Retinal pigment epithelial cell (primary cell): ENCODE measurements at regions not wholly inside any gene's neighbourhood (a gene's known extent, or its start where the extent isn't known, plus 50 kb on each side); places are given as distances from the start of the nearest gene placed in this dataset.
"Not testable (repeated sequence)": the region's sequence is repeated elsewhere in the genome, so short reads cannot be mapped to it uniquely, and the experiment has no call there.

ENCODE experiments used
- DNase-seq: peaks from one replicate; pipeline ENCODE4 v3.0.0-alpha.2; 2010; ENCODE audit warnings: low read depth
- H3K4me3 ChIP-seq: 2 replicates; pipeline ENCODE4 v1.5.1; 2011; ENCODE audit warnings: mild to moderate bottlenecking, low read length, control low read depth, moderate library complexity
- TF ChIP-seq, protein P1 (sequence below): conservative IDR thresholded peaks from 2 replicates; pipeline ENCODE4 v1.5.1; 2011; ENCODE audit warnings: low read depth, low read length, control low read depth, inconsistent platforms

GRCh38 chr1:5730272-5731109 is 261.7 kb downstream of the NPHP4 start:
- H3K4me3 ChIP-seq: no peak overlapping the region
- no peak for DNase-seq
- TF ChIP-seq, protein P1, sequence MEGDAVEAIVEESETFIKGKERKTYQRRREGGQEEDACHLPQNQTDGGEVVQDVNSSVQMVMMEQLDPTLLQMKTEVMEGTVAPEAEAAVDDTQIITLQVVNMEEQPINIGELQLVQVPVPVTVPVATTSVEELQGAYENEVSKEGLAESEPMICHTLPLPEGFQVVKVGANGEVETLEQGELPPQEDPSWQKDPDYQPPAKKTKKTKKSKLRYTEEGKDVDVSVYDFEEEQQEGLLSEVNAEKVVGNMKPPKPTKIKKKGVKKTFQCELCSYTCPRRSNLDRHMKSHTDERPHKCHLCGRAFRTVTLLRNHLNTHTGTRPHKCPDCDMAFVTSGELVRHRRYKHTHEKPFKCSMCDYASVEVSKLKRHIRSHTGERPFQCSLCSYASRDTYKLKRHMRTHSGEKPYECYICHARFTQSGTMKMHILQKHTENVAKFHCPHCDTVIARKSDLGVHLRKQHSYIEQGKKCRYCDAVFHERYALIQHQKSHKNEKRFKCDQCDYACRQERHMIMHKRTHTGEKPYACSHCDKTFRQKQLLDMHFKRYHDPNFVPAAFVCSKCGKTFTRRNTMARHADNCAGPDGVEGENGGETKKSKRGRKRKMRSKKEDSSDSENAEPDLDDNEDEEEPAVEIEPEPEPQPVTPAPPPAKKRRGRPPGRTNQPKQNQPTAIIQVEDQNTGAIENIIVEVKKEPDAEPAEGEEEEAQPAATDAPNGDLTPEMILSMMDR: no peak

GRCh38 chr1:5729636-5730145 is 262.5 kb downstream of the NPHP4 start:
- no peak for DNase-seq
- H3K4me3 ChIP-seq: no peak overlapping the region
- TF ChIP-seq, protein P1: no peak

DNA sequence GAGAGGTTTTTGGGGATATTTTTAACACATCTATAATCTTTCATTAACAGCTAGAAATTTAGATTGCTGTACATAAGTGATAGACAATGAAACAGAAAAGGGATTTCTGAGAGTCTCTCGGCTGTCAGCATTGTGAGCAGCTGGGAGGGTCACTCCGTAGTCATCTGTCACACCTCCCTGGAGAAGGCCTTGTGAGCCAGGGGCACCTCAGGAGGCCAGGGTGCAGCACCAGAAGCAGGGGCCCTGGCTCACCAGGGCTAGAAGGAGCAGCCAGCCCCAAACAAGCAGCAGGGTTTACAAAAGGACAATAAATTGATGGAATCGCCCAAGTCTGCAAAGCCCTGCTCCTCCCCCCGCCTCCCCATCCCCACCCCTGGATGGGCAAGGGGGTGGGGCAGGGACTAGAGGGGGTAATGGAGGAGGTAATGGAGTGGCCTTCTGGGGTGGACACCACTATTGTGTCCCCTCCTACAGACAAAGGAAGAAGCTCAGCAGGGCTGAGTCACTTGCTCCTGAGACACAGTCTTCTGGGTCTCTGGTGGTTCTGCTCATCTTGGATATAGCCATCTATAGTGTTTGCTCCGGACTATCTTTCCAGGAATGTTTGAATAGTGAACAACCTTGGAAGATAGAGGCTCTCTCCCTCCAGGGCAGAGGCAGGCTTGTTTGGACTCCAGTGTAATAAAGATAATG is 263.4 kb downstream of the NPHP4 start:
- no peak overlapping the region for H3K4me3 ChIP-seq
- DNase-seq: no peak
- TF ChIP-seq, protein P1: no peak

DNA sequence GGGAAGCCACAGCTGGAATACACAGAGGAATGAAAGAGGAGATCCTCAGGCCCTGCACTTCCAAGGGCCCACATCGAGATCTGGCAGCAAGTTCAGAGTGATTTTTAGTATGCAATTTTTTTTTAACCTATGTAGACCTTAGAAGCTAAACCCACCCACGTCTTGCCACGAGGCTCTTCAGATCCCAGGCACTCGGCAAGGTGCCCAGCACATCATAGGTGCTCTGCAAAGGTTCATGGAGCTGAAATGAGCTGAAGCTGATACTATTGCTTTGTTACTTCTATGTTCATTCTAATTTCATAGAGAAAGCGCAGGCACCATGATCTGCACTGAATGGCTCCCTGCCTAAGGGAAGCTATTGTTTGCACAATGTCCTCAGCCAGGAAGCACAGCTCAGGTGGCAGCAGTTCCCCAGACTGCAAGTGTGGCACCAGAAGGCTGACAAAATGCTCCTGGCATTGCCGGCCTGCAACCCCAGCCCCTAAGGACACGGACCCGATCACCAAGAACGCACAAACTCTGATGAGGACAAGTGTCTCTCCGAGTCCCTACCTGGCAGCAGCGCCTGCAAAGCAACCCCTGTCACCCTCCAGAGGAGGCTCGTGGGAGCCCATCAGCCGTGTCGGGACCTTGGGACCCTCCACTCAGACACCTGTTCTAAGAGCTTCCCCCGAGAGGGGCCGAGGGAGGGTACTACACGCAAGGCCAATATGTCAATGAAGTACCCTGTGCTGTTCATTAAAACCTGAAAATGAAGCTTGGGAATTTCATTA is 264.2 kb downstream of the NPHP4 start:
- no peak overlapping the region for H3K4me3 ChIP-seq
- TF ChIP-seq, protein P1: no peak
- DNase-seq: no peak

DNA sequence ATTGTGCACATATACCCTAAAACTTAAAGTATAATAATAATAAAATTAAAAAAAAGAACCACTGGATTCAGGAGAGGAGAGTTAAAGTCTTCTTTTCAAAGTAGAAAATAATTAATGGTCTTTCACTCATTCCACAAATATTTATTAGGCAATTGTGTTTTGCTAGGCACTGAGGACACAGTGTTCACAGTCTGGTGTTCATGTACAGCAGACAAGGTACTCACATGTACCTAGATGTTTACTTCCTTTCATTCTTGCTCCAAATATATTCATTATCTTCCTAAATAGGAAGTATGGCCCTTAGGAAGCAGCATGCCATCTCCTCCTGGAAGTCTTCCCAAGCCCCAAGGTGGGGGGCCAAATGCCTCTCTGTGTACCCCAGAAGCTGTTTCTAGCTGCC is 265.0 kb downstream of the NPHP4 start:
- TF ChIP-seq, protein P1: no peak
- no peak for DNase-seq
- no peak overlapping the region for H3K4me3 ChIP-seq

DNA sequence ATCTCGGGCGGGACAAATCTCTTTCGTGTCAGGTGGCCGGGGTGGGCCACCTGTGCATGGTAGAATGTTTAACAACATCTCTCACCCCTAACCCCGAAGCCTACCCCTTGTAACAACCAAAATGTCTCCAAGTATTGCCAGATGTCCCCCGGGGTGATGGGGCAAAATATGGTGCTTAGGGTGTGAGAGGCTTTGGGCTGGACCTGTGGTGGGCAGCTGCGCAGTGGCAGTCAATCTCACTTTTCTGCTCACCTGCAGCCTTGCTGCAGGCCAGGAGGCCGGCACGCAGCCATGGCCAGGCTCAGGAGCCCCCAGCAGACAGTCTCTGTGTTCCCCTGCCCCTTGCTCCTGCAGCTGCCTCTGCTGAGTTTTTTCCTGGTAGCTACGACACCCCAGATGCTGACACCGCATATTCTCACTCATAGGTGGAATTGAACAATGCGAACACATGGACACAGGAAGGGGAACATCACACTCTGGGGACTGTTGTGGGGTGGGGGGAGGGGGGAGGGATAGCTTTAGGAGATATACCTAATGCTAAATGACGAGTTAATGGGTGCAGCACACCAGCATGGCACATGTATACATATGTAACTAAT is 265.5 kb downstream of the NPHP4 start:
- not testable (repeated sequence) for H3K4me3 ChIP-seq, DNase-seq
